OCI-LY1 (cell line): ENCODE measurements at regions not wholly inside any gene's neighbourhood (a gene's known extent, or its start where the extent isn't known, plus 50 kb on each side); places are given as distances from the start of the nearest gene placed in this dataset.
"Not testable (repeated sequence)": the region's sequence is repeated elsewhere in the genome, so short reads cannot be mapped to it uniquely, and the experiment has no call there.

Experiments
- H2AFZ ChIP-seq: fragments of 200-600 bp; sonication (generic), shearing (Covaris generic); 2 replicates; pipeline ENCODE4 v1.6.0; 2014; ENCODE audit warnings: antibody characterized with exemption, mild to moderate bottlenecking, low read length
- H3F3A ChIP-seq: fragments of 200-600 bp; sonication (generic), shearing (Covaris generic); 2 replicates; pipeline ENCODE4 v1.6.0; 2014; ENCODE audit warnings: mild to moderate bottlenecking, antibody characterized with exemption, low read length, moderate library complexity; ENCODE audit not compliant: insufficient read depth
- H3K27ac ChIP-seq: fragments of 200-600 bp; sonication (generic); 2 replicates; pipeline ENCODE4 v1.5.1; 2014; ENCODE audit warnings: low read length, mixed run types, mild to moderate bottlenecking, low read depth; ENCODE audit not compliant: poor library complexity, severe bottlenecking
- H3K27me3 ChIP-seq: fragments of 200-600 bp; sonication (generic); 2 replicates; pipeline ENCODE4 v1.6.0; 2014; ENCODE audit warnings: antibody characterized with exemption, mild to moderate bottlenecking, low read length, moderate library complexity; ENCODE audit not compliant: insufficient read depth
- H3K36me3 ChIP-seq: fragments of 200-600 bp; sonication (generic); 2 replicates; pipeline ENCODE4 v1.6.1; 2014; ENCODE audit warnings: mild to moderate bottlenecking, antibody characterized with exemption, low read length, moderate library complexity, mixed read lengths; ENCODE audit not compliant: insufficient read depth
- H3K4me1 ChIP-seq: fragments of 200-600 bp; sonication (generic); 2 replicates; pipeline ENCODE4 v1.5.1; 2014; ENCODE audit warnings: mild to moderate bottlenecking, low read length, moderate library complexity; ENCODE audit not compliant: insufficient read depth, severe bottlenecking
- H3K4me2 ChIP-seq: fragments of 200-600 bp; sonication (generic), shearing (Covaris generic); 2 replicates; pipeline ENCODE4 v1.6.1; 2014; ENCODE audit warnings: low read length
- H3K4me3 ChIP-seq: fragments of 200-600 bp; sonication (generic); 2 replicates; pipeline ENCODE4 v1.5.1; 2014; ENCODE audit warnings: low read length, low read depth, mild to moderate bottlenecking, mixed read lengths; ENCODE audit not compliant: poor library complexity, severe bottlenecking
- H3K79me2 ChIP-seq: fragments of 200-600 bp; shearing (Covaris generic); 2 replicates; pipeline ENCODE4 v1.6.1; 2016; ENCODE audit warnings: mixed run types, low read length, mixed read lengths; ENCODE audit not compliant: insufficient read depth
- H3K9ac ChIP-seq: fragments of 200-600 bp; sonication (generic), shearing (Covaris generic); 2 replicates; pipeline ENCODE4 v1.6.1; 2014; ENCODE audit warnings: mild to moderate bottlenecking, low read length, mixed read lengths
- H3K9me2 ChIP-seq: fragments of 200-600 bp; sonication (generic), shearing (Covaris generic); 2 replicates; pipeline ENCODE4 v1.6.1; 2014; ENCODE audit warnings: low read depth, mild to moderate bottlenecking, low read length, mixed read lengths
- H3K9me3 ChIP-seq: fragments of 200-600 bp; shearing (Covaris generic); 2 replicates; pipeline ENCODE4 v1.6.1; 2014; ENCODE audit warnings: low read length, mixed read lengths
- H4K20me1 ChIP-seq: fragments of 200-600 bp; sonication (generic), shearing (Covaris generic); 2 replicates; pipeline ENCODE4 v1.6.0; 2016; ENCODE audit warnings: mild to moderate bottlenecking, low read length; ENCODE audit not compliant: insufficient read depth
- EZH2 ChIP-seq: fragments of 200-600 bp; sonication (generic), shearing (Covaris generic); IDR thresholded peaks from 2 replicates; pipeline ENCODE4 v1.8.0; 2017; ENCODE audit warnings: borderline replicate concordance, mixed run types, mild to moderate bottlenecking, antibody characterized with exemption, low read length, moderate library complexity, mixed read lengths
- TF ChIP-seq, protein P1 (sequence below): fragments of 200-600 bp; sonication (generic), shearing (Covaris generic); IDR thresholded peaks from 2 replicates; pipeline ENCODE4 v1.5.1; 2017; ENCODE audit warnings: mild to moderate bottlenecking, antibody characterized with exemption, low read length, moderate library complexity, mixed read lengths

DNA sequence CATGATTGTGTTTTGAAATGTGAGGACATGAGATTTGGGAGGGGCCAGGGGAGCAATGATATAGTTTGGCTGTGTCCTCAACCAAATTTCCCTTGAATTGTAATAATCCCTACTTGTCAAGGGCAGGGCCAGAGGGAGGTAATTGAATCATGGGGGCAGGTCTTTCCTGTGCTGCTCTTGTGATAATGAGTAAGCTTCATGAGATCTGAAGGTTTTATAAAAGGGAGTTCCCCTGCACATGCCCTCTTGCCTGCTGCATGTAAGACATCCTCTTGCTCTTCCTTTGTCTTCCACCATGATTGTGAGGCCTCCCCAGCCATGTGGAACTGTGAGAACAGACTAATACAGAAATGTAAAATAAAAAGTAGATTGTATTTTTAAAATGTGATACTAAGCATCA lies 1294.9 kb downstream of the ADGRL3 start:
- H3K9ac ChIP-seq, result no peak overlapping the region
- no peaks in the 10 kb centered on the region for H3F3A ChIP-seq
- H4K20me1 ChIP-seq, result no peaks in the 10 kb centered on the region
- H3K9me2 ChIP-seq, result no peaks in the 10 kb centered on the region
- no peaks in the 10 kb centered on the region for H3K27me3 ChIP-seq
- no peak overlapping the region for H3K27ac ChIP-seq
- H3K4me1 ChIP-seq, result no peaks in the 10 kb centered on the region
- no peaks in the 10 kb centered on the region for H3K36me3 ChIP-seq
- TF ChIP-seq, protein P1, sequence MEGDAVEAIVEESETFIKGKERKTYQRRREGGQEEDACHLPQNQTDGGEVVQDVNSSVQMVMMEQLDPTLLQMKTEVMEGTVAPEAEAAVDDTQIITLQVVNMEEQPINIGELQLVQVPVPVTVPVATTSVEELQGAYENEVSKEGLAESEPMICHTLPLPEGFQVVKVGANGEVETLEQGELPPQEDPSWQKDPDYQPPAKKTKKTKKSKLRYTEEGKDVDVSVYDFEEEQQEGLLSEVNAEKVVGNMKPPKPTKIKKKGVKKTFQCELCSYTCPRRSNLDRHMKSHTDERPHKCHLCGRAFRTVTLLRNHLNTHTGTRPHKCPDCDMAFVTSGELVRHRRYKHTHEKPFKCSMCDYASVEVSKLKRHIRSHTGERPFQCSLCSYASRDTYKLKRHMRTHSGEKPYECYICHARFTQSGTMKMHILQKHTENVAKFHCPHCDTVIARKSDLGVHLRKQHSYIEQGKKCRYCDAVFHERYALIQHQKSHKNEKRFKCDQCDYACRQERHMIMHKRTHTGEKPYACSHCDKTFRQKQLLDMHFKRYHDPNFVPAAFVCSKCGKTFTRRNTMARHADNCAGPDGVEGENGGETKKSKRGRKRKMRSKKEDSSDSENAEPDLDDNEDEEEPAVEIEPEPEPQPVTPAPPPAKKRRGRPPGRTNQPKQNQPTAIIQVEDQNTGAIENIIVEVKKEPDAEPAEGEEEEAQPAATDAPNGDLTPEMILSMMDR, result no peak
- no peak for TF ChIP-seq EZH2
- H3K9me3 ChIP-seq, result no peaks in the 10 kb centered on the region
- no peak overlapping the region for H3K4me2 ChIP-seq
- no peak overlapping the region for H2AFZ ChIP-seq
- H3K4me3 ChIP-seq, result no peak overlapping the region
- no peaks in the 10 kb centered on the region for H3K79me2 ChIP-seq

DNA sequence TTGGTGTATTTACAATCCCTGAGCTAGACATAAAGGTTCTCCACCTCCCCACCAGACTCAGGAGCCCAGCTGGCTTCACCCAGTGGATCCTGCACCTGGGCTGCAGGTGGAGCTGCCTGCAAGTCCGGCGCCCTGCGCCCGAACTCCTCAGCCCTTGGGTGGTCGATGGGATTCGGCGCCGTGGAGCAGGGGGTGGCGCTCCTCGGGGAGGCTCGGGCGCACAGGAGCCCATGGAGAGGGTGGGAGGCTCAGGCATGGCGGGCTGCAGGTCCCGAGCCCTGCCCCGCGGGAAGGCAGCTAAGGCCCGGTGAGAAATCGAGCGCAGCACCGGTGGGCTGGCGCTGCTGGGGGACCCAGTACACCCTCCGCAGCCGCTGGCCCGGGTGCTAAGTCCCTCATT lies 1291.6 kb downstream of the ADGRL3 start:
- not testable (repeated sequence) for H4K20me1 ChIP-seq

DNA sequence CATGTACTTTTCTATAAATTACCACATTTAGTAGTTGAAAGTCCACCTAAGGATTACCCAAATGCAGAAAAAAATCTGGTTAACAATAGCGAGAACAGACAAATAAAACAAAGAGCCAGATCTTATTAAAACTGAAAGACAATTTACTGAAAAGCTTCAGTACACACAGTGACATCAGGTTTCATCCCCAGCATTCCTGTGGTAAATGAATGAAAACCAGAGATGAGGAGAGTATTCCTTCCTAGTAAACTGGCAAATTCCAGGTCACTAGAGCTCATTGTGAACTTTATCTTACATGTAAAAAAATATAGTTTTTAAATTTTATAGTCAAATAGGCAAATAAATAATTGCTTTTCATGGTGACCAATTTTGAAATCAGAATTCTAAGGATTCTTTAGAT lies 1290.5 kb downstream of the ADGRL3 start:
- Histone ChIP-seq H3K27ac (no peak overlapping the region), H2AFZ (no peak overlapping the region), H4K20me1 (no peaks in the 10 kb centered on the region), H3K36me3 (no peaks in the 10 kb centered on the region), H3K9me3 (no peaks in the 10 kb centered on the region), H3K9ac (no peak overlapping the region), H3K4me2 (no peak overlapping the region), H3K79me2 (no peaks in the 10 kb centered on the region), H3K4me3 (no peak overlapping the region), H3K9me2 (no peaks in the 10 kb centered on the region), H3F3A (no peaks in the 10 kb centered on the region), H3K27me3 (no peaks in the 10 kb centered on the region), H3K4me1 (no peaks in the 10 kb centered on the region)
- TF ChIP-seq EZH2, result no peak
- TF ChIP-seq, protein P1, result no peak

More for the DNA sequence above, 1291.6 kb downstream of the ADGRL3 start:
- H3K4me1 ChIP-seq, H3K9me2 ChIP-seq, H3F3A ChIP-seq, H3K4me2 ChIP-seq, H3K9me3 ChIP-seq, H3K27ac ChIP-seq, H2AFZ ChIP-seq, H3K79me2 ChIP-seq, H3K9ac ChIP-seq, H3K27me3 ChIP-seq, H3K36me3 ChIP-seq, H3K4me3 ChIP-seq: not testable (repeated sequence)

DNA sequence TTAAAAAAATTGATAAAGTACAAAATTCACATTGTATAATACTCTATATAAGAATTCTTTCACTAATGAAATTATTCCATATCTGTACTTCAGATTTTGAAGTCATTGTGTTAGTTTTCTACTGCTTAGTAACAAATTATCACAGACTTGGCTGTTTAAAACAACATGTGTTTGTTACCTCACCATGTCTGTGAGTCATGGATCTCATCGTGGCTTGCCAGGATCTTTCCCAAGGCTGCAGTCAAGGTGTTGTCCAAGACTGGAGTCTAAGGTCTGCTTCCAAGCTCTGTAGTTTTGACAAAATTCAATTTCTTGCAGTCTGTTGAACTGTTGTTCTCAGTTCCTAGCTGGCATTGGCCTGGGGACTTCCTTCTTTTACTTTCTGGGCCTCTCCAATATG lies 1286.9 kb downstream of the ADGRL3 start:
- H3K4me1 ChIP-seq, result no peaks in the 10 kb centered on the region
- no peaks in the 10 kb centered on the region for H4K20me1 ChIP-seq
- H3K36me3 ChIP-seq, result no peaks in the 10 kb centered on the region
- no peaks in the 10 kb centered on the region for H3K9me2 ChIP-seq
- no peaks in the 10 kb centered on the region for H3F3A ChIP-seq
- no peak overlapping the region for H2AFZ ChIP-seq
- H3K9ac ChIP-seq, result no peak overlapping the region
- H3K79me2 ChIP-seq, result no peaks in the 10 kb centered on the region
- H3K4me3 ChIP-seq, result no peak overlapping the region
- no peak overlapping the region for H3K27ac ChIP-seq
- TF ChIP-seq EZH2, result no peak
- TF ChIP-seq, protein P1, result no peak
- H3K4me2 ChIP-seq, result no peak overlapping the region
- no peaks in the 10 kb centered on the region for H3K9me3 ChIP-seq
- no peaks in the 10 kb centered on the region for H3K27me3 ChIP-seq
